OCI-LY1 (cell line): ENCODE measurements at regions not wholly inside any gene's neighbourhood (a gene's known extent, or its start where the extent isn't known, plus 50 kb on each side); places are given as distances from the start of the nearest gene placed in this dataset.

ENCODE experiments used
- H2AFZ ChIP-seq: fragments of 200-600 bp; sonication (generic), shearing (Covaris generic); 2 replicates; pipeline ENCODE4 v1.6.0; 2014; ENCODE audit warnings: antibody characterized with exemption, mild to moderate bottlenecking, low read length
- H3F3A ChIP-seq: fragments of 200-600 bp; sonication (generic), shearing (Covaris generic); 2 replicates; pipeline ENCODE4 v1.6.0; 2014; ENCODE audit warnings: mild to moderate bottlenecking, antibody characterized with exemption, low read length, moderate library complexity; ENCODE audit not compliant: insufficient read depth
- H3K27ac ChIP-seq: fragments of 200-600 bp; sonication (generic); 2 replicates; pipeline ENCODE4 v1.5.1; 2014; ENCODE audit warnings: low read length, mixed run types, mild to moderate bottlenecking, low read depth; ENCODE audit not compliant: poor library complexity, severe bottlenecking
- H3K27me3 ChIP-seq: fragments of 200-600 bp; sonication (generic); 2 replicates; pipeline ENCODE4 v1.6.0; 2014; ENCODE audit warnings: antibody characterized with exemption, mild to moderate bottlenecking, low read length, moderate library complexity; ENCODE audit not compliant: insufficient read depth
- H3K36me3 ChIP-seq: fragments of 200-600 bp; sonication (generic); 2 replicates; pipeline ENCODE4 v1.6.1; 2014; ENCODE audit warnings: mild to moderate bottlenecking, antibody characterized with exemption, low read length, moderate library complexity, mixed read lengths; ENCODE audit not compliant: insufficient read depth
- H3K4me1 ChIP-seq: fragments of 200-600 bp; sonication (generic); 2 replicates; pipeline ENCODE4 v1.5.1; 2014; ENCODE audit warnings: mild to moderate bottlenecking, low read length, moderate library complexity; ENCODE audit not compliant: insufficient read depth, severe bottlenecking
- H3K4me2 ChIP-seq: fragments of 200-600 bp; sonication (generic), shearing (Covaris generic); 2 replicates; pipeline ENCODE4 v1.6.1; 2014; ENCODE audit warnings: low read length
- H3K4me3 ChIP-seq: fragments of 200-600 bp; sonication (generic); 2 replicates; pipeline ENCODE4 v1.5.1; 2014; ENCODE audit warnings: low read length, low read depth, mild to moderate bottlenecking, mixed read lengths; ENCODE audit not compliant: poor library complexity, severe bottlenecking
- H3K79me2 ChIP-seq: fragments of 200-600 bp; shearing (Covaris generic); 2 replicates; pipeline ENCODE4 v1.6.1; 2016; ENCODE audit warnings: mixed run types, low read length, mixed read lengths; ENCODE audit not compliant: insufficient read depth
- H3K9ac ChIP-seq: fragments of 200-600 bp; sonication (generic), shearing (Covaris generic); 2 replicates; pipeline ENCODE4 v1.6.1; 2014; ENCODE audit warnings: mild to moderate bottlenecking, low read length, mixed read lengths
- H3K9me2 ChIP-seq: fragments of 200-600 bp; sonication (generic), shearing (Covaris generic); 2 replicates; pipeline ENCODE4 v1.6.1; 2014; ENCODE audit warnings: low read depth, mild to moderate bottlenecking, low read length, mixed read lengths
- H3K9me3 ChIP-seq: fragments of 200-600 bp; shearing (Covaris generic); 2 replicates; pipeline ENCODE4 v1.6.1; 2014; ENCODE audit warnings: low read length, mixed read lengths
- H4K20me1 ChIP-seq: fragments of 200-600 bp; sonication (generic), shearing (Covaris generic); 2 replicates; pipeline ENCODE4 v1.6.0; 2016; ENCODE audit warnings: mild to moderate bottlenecking, low read length; ENCODE audit not compliant: insufficient read depth
- EZH2 ChIP-seq: fragments of 200-600 bp; sonication (generic), shearing (Covaris generic); IDR thresholded peaks from 2 replicates; pipeline ENCODE4 v1.8.0; 2017; ENCODE audit warnings: borderline replicate concordance, mixed run types, mild to moderate bottlenecking, antibody characterized with exemption, low read length, moderate library complexity, mixed read lengths
- TF ChIP-seq, protein P1 (sequence below): fragments of 200-600 bp; sonication (generic), shearing (Covaris generic); IDR thresholded peaks from 2 replicates; pipeline ENCODE4 v1.5.1; 2017; ENCODE audit warnings: mild to moderate bottlenecking, antibody characterized with exemption, low read length, moderate library complexity, mixed read lengths

DNA sequence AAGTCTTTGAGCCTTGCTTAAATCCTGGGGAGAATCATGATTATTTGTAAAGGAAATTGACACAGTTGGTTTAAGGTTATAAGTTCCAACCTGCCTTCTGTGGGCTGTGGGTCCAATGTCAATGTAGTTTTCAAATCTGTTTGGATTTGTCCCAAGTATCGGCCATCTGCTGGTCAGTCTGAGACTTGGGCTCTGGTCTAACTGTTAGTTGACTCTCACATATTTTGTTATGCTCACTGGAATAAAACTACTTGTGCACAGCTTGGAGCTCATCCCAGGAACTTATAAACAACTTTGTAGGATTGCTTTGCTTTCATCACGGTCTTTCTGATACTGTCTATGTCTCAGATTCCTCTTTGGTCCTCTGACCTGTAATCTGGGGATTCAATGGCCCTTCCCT lies 1026.2 kb upstream of the ZEB2 start:
- Histone ChIP-seq H3K36me3 (no peaks in the 10 kb centered on the region), H3K9me3 (no peaks in the 10 kb centered on the region; the same call in 1 of the 2 replicates), H2AFZ (no peak overlapping the region), H3K4me2 (no peak overlapping the region), H3F3A (no peaks in the 10 kb centered on the region), H3K79me2 (no peaks in the 10 kb centered on the region), H3K27me3 (no peaks in the 10 kb centered on the region), H3K27ac (no peak overlapping the region), H4K20me1 (no peaks in the 10 kb centered on the region), H3K9me2 (no peaks in the 10 kb centered on the region), H3K4me1 (no peaks in the 10 kb centered on the region), H3K9ac (no peak overlapping the region), H3K4me3 (no peak overlapping the region)
- TF ChIP-seq, protein P1, sequence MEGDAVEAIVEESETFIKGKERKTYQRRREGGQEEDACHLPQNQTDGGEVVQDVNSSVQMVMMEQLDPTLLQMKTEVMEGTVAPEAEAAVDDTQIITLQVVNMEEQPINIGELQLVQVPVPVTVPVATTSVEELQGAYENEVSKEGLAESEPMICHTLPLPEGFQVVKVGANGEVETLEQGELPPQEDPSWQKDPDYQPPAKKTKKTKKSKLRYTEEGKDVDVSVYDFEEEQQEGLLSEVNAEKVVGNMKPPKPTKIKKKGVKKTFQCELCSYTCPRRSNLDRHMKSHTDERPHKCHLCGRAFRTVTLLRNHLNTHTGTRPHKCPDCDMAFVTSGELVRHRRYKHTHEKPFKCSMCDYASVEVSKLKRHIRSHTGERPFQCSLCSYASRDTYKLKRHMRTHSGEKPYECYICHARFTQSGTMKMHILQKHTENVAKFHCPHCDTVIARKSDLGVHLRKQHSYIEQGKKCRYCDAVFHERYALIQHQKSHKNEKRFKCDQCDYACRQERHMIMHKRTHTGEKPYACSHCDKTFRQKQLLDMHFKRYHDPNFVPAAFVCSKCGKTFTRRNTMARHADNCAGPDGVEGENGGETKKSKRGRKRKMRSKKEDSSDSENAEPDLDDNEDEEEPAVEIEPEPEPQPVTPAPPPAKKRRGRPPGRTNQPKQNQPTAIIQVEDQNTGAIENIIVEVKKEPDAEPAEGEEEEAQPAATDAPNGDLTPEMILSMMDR = no peak
- no peak for TF ChIP-seq EZH2

DNA sequence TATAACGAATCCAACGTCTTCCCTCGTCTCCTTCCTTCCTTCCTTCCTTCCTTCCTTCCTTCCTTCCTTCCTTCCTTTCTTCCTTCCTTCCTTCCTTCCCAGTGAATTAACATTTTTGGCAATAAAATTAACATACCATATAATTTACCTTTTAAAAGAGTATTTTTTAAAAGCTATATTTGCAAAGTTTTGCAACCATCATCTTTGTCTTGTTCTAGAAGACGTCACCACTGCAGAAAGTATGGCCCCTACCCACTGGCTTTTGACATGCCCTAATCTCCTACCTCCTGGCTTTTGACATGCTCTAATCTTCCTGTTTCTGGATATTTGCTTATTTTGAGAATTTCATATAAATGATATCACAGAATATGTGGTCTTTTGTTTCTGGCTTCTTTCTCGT lies 1023.9 kb upstream of the ZEB2 start:
- no peak overlapping the region for H3K4me2 ChIP-seq
- H2AFZ ChIP-seq = no peak overlapping the region
- no peaks in the 10 kb centered on the region for H4K20me1 ChIP-seq
- no peaks in the 10 kb centered on the region; the same call in 1 of the 2 replicates for H3K9me3 ChIP-seq
- H3K9ac ChIP-seq = no peak overlapping the region
- H3K36me3 ChIP-seq = no peaks in the 10 kb centered on the region
- no peaks in the 10 kb centered on the region for H3K4me1 ChIP-seq
- H3K79me2 ChIP-seq = no peaks in the 10 kb centered on the region
- TF ChIP-seq, protein P1 = no peak
- TF ChIP-seq EZH2 = no peak
- H3F3A ChIP-seq = no peaks in the 10 kb centered on the region
- no peaks in the 10 kb centered on the region for H3K27me3 ChIP-seq
- no peak overlapping the region for H3K27ac ChIP-seq
- H3K9me2 ChIP-seq = no peaks in the 10 kb centered on the region
- no peak overlapping the region for H3K4me3 ChIP-seq

DNA sequence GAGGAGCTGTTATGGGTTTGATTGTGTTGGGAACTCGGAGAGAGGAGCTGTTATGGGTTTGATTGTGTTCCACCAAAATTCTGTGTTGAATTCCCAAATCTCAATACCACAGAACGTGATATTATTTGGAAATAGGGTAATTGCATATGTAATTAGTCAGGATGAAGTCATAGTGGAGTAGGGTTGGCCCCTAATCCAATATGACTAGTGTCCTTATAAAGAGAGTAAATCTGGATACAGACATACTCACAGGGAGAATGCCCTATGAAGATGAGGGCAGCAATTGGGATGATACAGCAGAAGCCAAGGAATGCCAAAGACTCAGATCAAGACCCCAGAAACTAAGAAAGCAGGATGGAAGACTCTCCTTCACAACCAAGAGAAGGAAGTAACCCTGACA lies 1023.2 kb upstream of the ZEB2 start:
- Histone ChIP-seq H3F3A (no peaks in the 10 kb centered on the region), H3K27ac (no peak overlapping the region), H3K27me3 (no peaks in the 10 kb centered on the region), H4K20me1 (no peaks in the 10 kb centered on the region), H3K9ac (no peak overlapping the region), H2AFZ (0 out of 2 replicates have a peak overlapping the region, but pooled peaks have one; percentile 42), H3K79me2 (no peaks in the 10 kb centered on the region), H3K4me3 (no peak overlapping the region), H3K36me3 (no peaks in the 10 kb centered on the region), H3K9me3 (no peaks in the 10 kb centered on the region; the same call in 1 of the 2 replicates), H3K4me1 (no peaks in the 10 kb centered on the region), H3K9me2 (no peaks in the 10 kb centered on the region), H3K4me2 (no peak overlapping the region)
- TF ChIP-seq, protein P1 = no peak
- no peak for TF ChIP-seq EZH2
